IMR-90 (cell line): ENCODE measurements at regions not wholly inside any gene's neighbourhood (a gene's known extent, or its start where the extent isn't known, plus 50 kb on each side); places are given as distances from the start of the nearest gene placed in this dataset.

Source experiments
- ATAC-seq: fragments of 200-7000 bp; cut with Tn5 transposase; 2 replicates; pipeline ENCODE4 v1.9.1; 2020; ENCODE audit warnings: low read depth, mild to moderate bottlenecking, moderate library complexity
- BruUV-seq: library from RNA; stranded (reverse); fragments of 400-500 nt; replicated peaks from 2 replicates; lab custom pipeline; 2021; lab: Mats Ljungman, UMichigan
- CTCF ChIA-PET: fragments of 300-600 bp; formaldehyde crosslinking; extraction: SDS; loops from one replicate; lab custom pipeline; 2021; ENCODE audit warnings: antibody characterized with exemption; lab: Yijun Ruan, JAX
- POLR2A ChIA-PET: fragments of 300-600 bp; sonication (Branson Sonifier 250); formaldehyde crosslinking; loops from one replicate; lab custom pipeline; 2022; ENCODE audit warnings: antibody characterized with exemption; ENCODE audit not compliant: unreplicated experiment; lab: Charles Lee
- DNase-seq: peaks from one replicate; pipeline ENCODE4 v3.0.0; 2013
- H2AFZ ChIP-seq: replicated peaks from 2 replicates; pipeline ENCODE3; 2013; ENCODE audit warnings: low read length, mild to moderate bottlenecking; ENCODE audit not compliant: poor library complexity
- H2AK5ac ChIP-seq: 2 replicates; pipeline ENCODE4 v1.6.1; 2013; ENCODE audit warnings: low read depth, low read length, inconsistent platforms
- H2AK9ac ChIP-seq: replicated peaks from 2 replicates; pipeline ENCODE3; 2013; ENCODE audit warnings: mild to moderate bottlenecking, low read depth, low read length, moderate library complexity; ENCODE audit not compliant: poor library complexity
- H2BK120ac ChIP-seq: 2 replicates; pipeline ENCODE4 v1.6.1; 2013; ENCODE audit warnings: low read depth, low read length, inconsistent platforms
- H2BK15ac ChIP-seq: 3 replicates; pipeline ENCODE4 v1.6.1; 2013; ENCODE audit warnings: low read depth, low read length, inconsistent platforms
- H2BK20ac ChIP-seq: 2 replicates; pipeline ENCODE4 v1.6.1; 2013; ENCODE audit warnings: low read depth, mild to moderate bottlenecking, inconsistent platforms, low read length, moderate library complexity
- H2BK5ac ChIP-seq: 2 replicates; pipeline ENCODE4 v1.6.1; 2013; ENCODE audit warnings: mild to moderate bottlenecking, low read depth, low read length, inconsistent platforms; ENCODE audit not compliant: poor library complexity, severe bottlenecking
- H3K14ac ChIP-seq: replicated peaks from 2 replicates; pipeline ENCODE4 v1.6.1; 2013; ENCODE audit warnings: low read depth, low read length, inconsistent platforms
- H3K18ac ChIP-seq: 2 replicates; pipeline ENCODE4 v1.6.1; 2013; ENCODE audit warnings: low read depth, low read length, control low read depth
- H3K23ac ChIP-seq: 2 replicates; pipeline ENCODE4 v1.6.1; 2013; ENCODE audit warnings: low read depth, low read length, inconsistent platforms
- H3K27ac ChIP-seq: 2 replicates; pipeline ENCODE4 v1.5.1; 2013; ENCODE audit warnings: mild to moderate bottlenecking, control low read depth, low read length; ENCODE audit not compliant: insufficient read depth
- H3K27me3 ChIP-seq: 2 replicates; pipeline ENCODE4 v1.6.1; 2013; ENCODE audit warnings: low read length; ENCODE audit not compliant: control insufficient read depth, insufficient read depth
- H3K36me3 ChIP-seq: 2 replicates; pipeline ENCODE4 v1.6.1; 2013; ENCODE audit warnings: low read length, mixed read lengths; ENCODE audit not compliant: control insufficient read depth, insufficient read depth
- H3K4ac ChIP-seq: 2 replicates; pipeline ENCODE4 v1.6.1; 2013; ENCODE audit warnings: low read depth, low read length, inconsistent platforms
- H3K4me1 ChIP-seq: 2 replicates; pipeline ENCODE4 v1.6.1; 2013; ENCODE audit warnings: low read length, mixed read lengths; ENCODE audit not compliant: control insufficient read depth, insufficient read depth
- H3K4me2 ChIP-seq: 2 replicates; pipeline ENCODE4 v1.6.1; 2013; ENCODE audit warnings: low read depth, mild to moderate bottlenecking, control low read depth, low read length, moderate library complexity
- H3K4me3 ChIP-seq: 2 replicates; pipeline ENCODE4 v1.5.1; 2013; ENCODE audit warnings: low read depth, mild to moderate bottlenecking, control low read depth, low read length, moderate library complexity; ENCODE audit not compliant: insufficient read depth
- H3K56ac ChIP-seq: 2 replicates; pipeline ENCODE4 v1.6.1; 2013; ENCODE audit warnings: low read length, inconsistent platforms; ENCODE audit not compliant: insufficient read depth; ENCODE audit errors: extremely low read depth
- H3K79me1 ChIP-seq, 2 experiments: 2 replicates each; pipeline ENCODE4 v1.6.1; 2013; ENCODE audit warnings: low read length in 2 of 2, inconsistent platforms in 1 of 2, low read depth in 1 of 2
- H3K9ac ChIP-seq: 2 replicates; pipeline ENCODE4 v1.6.1; 2013; ENCODE audit warnings: low read depth, low read length, control low read depth
- H3K9me1 ChIP-seq: 2 replicates; pipeline ENCODE4 v1.6.1; 2013; ENCODE audit warnings: low read length, inconsistent platforms; ENCODE audit not compliant: insufficient read depth
- H3K9me3 ChIP-seq: 2 replicates; pipeline ENCODE4 v1.6.1; 2013; ENCODE audit warnings: low read length; ENCODE audit not compliant: control insufficient read depth, insufficient read depth
- H4K20me1 ChIP-seq: 2 replicates; pipeline ENCODE4 v1.6.1; 2013; ENCODE audit warnings: low read length, inconsistent platforms; ENCODE audit not compliant: insufficient read depth
- H4K5ac ChIP-seq: 2 replicates; pipeline ENCODE4 v1.6.1; 2013; ENCODE audit warnings: mild to moderate bottlenecking, low read depth, low read length, control low read depth
- H4K8ac ChIP-seq, 2 experiments: 2 replicates each; pipeline ENCODE4 v1.6.1; 2013; ENCODE audit warnings: low read depth in 2 of 2, low read length in 2 of 2, control low read depth in 1 of 2, inconsistent platforms in 1 of 2
- H4K91ac ChIP-seq: 2 replicates; pipeline ENCODE4 v1.6.1; 2013; ENCODE audit warnings: low read depth, low read length, inconsistent platforms; ENCODE audit not compliant: insufficient read depth
- CEBPB ChIP-seq: IDR thresholded peaks from 2 replicates; pipeline ENCODE4 v1.6.1; 2012; ENCODE audit warnings: low read depth, low read length, improper control_type of control experiment
- CHD1 ChIP-seq: IDR thresholded peaks from 2 replicates; pipeline ENCODE4 v1.6.1; 2012; ENCODE audit warnings: low read depth, low read length, improper control_type of control experiment
- CTCF ChIP-seq: conservative IDR thresholded peaks from 2 replicates; pipeline ENCODE4 v1.5.1; 2012; ENCODE audit warnings: mild to moderate bottlenecking, low read depth, low read length, improper control_type of control experiment
- ELK1 ChIP-seq: fragments of 150-350 bp; IDR thresholded peaks from 2 replicates; pipeline ENCODE4 v1.6.1; 2016; ENCODE audit warnings: low read depth, mild to moderate bottlenecking, low read length, moderate library complexity, borderline replicate concordance
- NFE2L2 ChIP-seq: fragments of 150-350 bp; IDR thresholded peaks from 2 replicates; pipeline ENCODE4 v1.6.1; 2016; ENCODE audit warnings: low read depth, mild to moderate bottlenecking, low read length
- POLR2A ChIP-seq: IDR thresholded peaks from 2 replicates; pipeline ENCODE4 v1.6.1; 2012; ENCODE audit warnings: mild to moderate bottlenecking, low read depth, low read length
- RFX5 ChIP-seq: IDR thresholded peaks from 2 replicates; pipeline ENCODE4 v1.8.0; 2012; ENCODE audit warnings: low read depth, mild to moderate bottlenecking, low read length, moderate library complexity
- SMC3 ChIP-seq: fragments of 150-350 bp; IDR thresholded peaks from 2 replicates; pipeline ENCODE4 v1.6.1; 2016; ENCODE audit warnings: low read depth, mild to moderate bottlenecking, antibody characterized with exemption, low read length, moderate library complexity
- WGBS, 2 experiments: methylation state at CpG; one replicate each; pipeline versions ENCODE4 v1.1.5 to v1.1.7; 2013; ENCODE audit warnings: missing lambda C conversion rate in 2 of 2; ENCODE audit not compliant: insufficient read length in 1 of 2; ENCODE audit errors: extremely low coverage in 2 of 2; 5-methylcytosine and 5-hydroxymethylcytosine counted together
- dilution Hi-C: fragments of 300-500 bp; cut with HindIII; formaldehyde crosslinking; loops from one replicate; pipeline ENCODE4 v1.14.3; 2018; ENCODE audit warnings: low sequenced_read_pairs; ENCODE audit not compliant: unreplicated experiment
- in situ Hi-C: fragments of 300-500 bp; cut with MboI; formaldehyde crosslinking; loops from 3 replicates; pipeline ENCODE4 v1.14.3; 2019; ENCODE audit warnings: low sequenced_read_pairs, inconsistent platforms, mixed read lengths
- intact Hi-C: fragments of 100-400 bp; cut with micrococcal nuclease; formaldehyde crosslinking; loops from 2 replicates; pipeline ENCODE4 v1.10.0; 2022

- CTCF ChIA-PET = no interaction called here
- Histone ChIP-seq H4K8ac (peak overlapping the region; percentile 68 to 95; a peak in 3 of 4 replicates), H2BK5ac (peak overlapping the region; percentile 93), H2BK15ac (peak overlapping the region; percentile 83; the same call in 2 of the 3 replicates), H2AK9ac (peak overlapping the region; percentile 93), H3K4me3 (no peak overlapping the region), H3K18ac (peak overlapping the region; percentile 77), H3K4me2 (0 out of 2 replicates have a peak overlapping the region, but pooled peaks have one; percentile 1), H3K27me3 (no peaks in the 10 kb centered on the region), H3K36me3 (no peaks in the 10 kb centered on the region), H3K79me1 (0 out of 4 replicates have a peak, but pooled peaks cover 0 to 2% of the 10 kb centered on the region in 2 experiments), H3K27ac (peak overlapping the region; percentile 95), H3K9me3 (no peaks in the 10 kb centered on the region), H3K56ac (peak overlapping the region; percentile 91), H2AK5ac (peak overlapping the region; percentile 89; the same call in 1 of the 2 replicates), H4K91ac (peak overlapping the region; percentile 95), H3K9me1 (peaks cover 28% of the 10 kb centered on the region), H3K4ac (peak overlapping the region; percentile 97), H2AFZ (no peak overlapping the region), H4K5ac (peak overlapping the region; percentile 61), H4K20me1 (no peaks in the 10 kb centered on the region), H3K14ac (peak overlapping the region; percentile 88), H3K23ac (peak overlapping the region; percentile 92), H3K4me1 (peaks cover 39% of the 10 kb centered on the region), H2BK20ac (peak overlapping the region; percentile 96), H2BK120ac (peak overlapping the region; percentile 96), H3K9ac (peak overlapping the region; percentile 74)
- dilution Hi-C loops = no loop called here
- ATAC-seq = no peak
- intact Hi-C loops = loop anchor here (2.0 kb wide), 3 partner anchors 111 to 361 kb away; partner anchors contain the start of gene IRF2BP2
- no peak for DNase-seq
- 76% methylated on average over 3 of the region's 9 CpGs; no CpG with 5 or more reads in 1 of the 2 experiments for WGBS, 2 experiments
- BruUV-seq = no TSS peak
- in situ Hi-C loops = loop anchor here (5.0 to 10.0 kb wide), 2 partner anchors 247 to 359 kb away; partner anchors contain the start of gene IRF2BP2
- POLR2A ChIA-PET = interaction anchor here (1.0 kb wide), 1 partner anchor 9 kb away, joined by 3 read pairs; no protein-coding TSS in a partner anchor
- TF ChIP-seq CTCF (no peak), SMC3 (no peak), CHD1 (no peak), NFE2L2 (no peak), RFX5 (no peak), ELK1 (no peak), POLR2A (no peak; the same call in 1 of the 2 replicates), CEBPB (no peak)
These were observed 156.9 kb downstream of the TOMM20 start for GRCh38 chr1:234971586-234972297.
